ENCODE measurements at regions not wholly inside any gene's neighbourhood (a gene's known extent, or its start where the extent isn't known, plus 50 kb on each side); places are given as distances from the start of the nearest gene placed in this dataset.

DNA sequence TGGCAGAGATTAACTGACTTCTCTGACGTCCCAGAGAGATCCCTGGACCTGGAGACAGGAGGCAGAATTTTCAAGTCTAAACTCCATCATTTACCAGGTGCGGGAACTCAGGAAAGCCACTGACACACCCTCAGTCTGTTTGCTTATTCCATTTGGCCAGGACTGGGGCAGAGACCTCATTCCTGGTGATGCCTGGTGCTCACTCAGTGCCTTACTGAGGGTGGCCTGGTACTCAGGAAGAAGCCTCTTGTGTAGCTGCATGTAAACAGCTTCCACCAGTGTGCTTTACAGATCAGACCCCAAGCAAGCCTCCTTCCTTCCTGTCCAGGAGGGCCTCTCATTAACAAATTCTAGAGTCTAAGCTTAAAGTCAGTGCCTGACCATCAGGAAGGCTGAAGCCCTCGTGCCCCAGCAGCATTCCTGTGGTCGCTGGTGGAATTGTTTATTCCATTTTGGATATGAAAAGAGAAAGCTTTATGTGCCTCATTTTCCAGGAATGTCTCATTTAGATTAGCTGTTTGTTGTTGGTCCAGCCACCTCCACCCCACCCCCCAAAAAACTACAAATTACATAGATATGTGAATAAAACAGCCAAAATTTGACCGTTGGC, 236.1 kb upstream of the CDH5 start:
- TF ChIP-seq, protein P1, sequence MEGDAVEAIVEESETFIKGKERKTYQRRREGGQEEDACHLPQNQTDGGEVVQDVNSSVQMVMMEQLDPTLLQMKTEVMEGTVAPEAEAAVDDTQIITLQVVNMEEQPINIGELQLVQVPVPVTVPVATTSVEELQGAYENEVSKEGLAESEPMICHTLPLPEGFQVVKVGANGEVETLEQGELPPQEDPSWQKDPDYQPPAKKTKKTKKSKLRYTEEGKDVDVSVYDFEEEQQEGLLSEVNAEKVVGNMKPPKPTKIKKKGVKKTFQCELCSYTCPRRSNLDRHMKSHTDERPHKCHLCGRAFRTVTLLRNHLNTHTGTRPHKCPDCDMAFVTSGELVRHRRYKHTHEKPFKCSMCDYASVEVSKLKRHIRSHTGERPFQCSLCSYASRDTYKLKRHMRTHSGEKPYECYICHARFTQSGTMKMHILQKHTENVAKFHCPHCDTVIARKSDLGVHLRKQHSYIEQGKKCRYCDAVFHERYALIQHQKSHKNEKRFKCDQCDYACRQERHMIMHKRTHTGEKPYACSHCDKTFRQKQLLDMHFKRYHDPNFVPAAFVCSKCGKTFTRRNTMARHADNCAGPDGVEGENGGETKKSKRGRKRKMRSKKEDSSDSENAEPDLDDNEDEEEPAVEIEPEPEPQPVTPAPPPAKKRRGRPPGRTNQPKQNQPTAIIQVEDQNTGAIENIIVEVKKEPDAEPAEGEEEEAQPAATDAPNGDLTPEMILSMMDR (IDR thresholded peaks at IDR 0.05): no peak
- no peak for TF ChIP-seq EZH2 (IDR thresholded peaks at IDR 0.05; ENCODE audit: borderline replicate concordance, insufficient read depth, low read depth, low read length, poor library complexity, severe bottlenecking)
